SK-N-SH treated with all-trans-retinoic acid at 6 μM for 48 hours (cell line): ENCODE measurements at regions not wholly inside any gene's neighbourhood (a gene's known extent, or its start where the extent isn't known, plus 50 kb on each side); places are given as distances from the start of the nearest gene placed in this dataset.

Experiments
- ATAC-seq: fragments of 200-7000 bp; cut with Tn5 transposase; 3 replicates; pipeline ENCODE4 v1.9.1; 2020; ENCODE audit warnings: mild to moderate bottlenecking, moderate library complexity
- BACH2 ChIP-seq: fragments of 250-450 bp; sonication (Bioruptor Pico); IDR thresholded peaks from 2 replicates; pipeline ENCODE4 v1.9.0; 2021; ENCODE audit warnings: mild to moderate bottlenecking, borderline replicate concordance
- CSDC2 ChIP-seq: fragments of 250-450 bp; sonication (Bioruptor Pico); IDR thresholded peaks from 2 replicates; pipeline ENCODE4 v1.5.0; 2020; ENCODE audit warnings: mild to moderate bottlenecking, moderate library complexity
- CSRNP3 ChIP-seq: fragments of 250-450 bp; sonication (Bioruptor Pico); IDR thresholded peaks from 2 replicates; pipeline ENCODE4 v1.5.1; 2021; ENCODE audit warnings: mild to moderate bottlenecking, moderate library complexity
- ESRRG ChIP-seq: fragments of 250-450 bp; sonication (Bioruptor Pico); IDR thresholded peaks from 2 replicates; pipeline ENCODE4 v1.6.1; 2021; ENCODE audit warnings: mild to moderate bottlenecking
- GLIS3 ChIP-seq: fragments of 250-450 bp; sonication (Bioruptor Pico); IDR thresholded peaks from 2 replicates; pipeline ENCODE4 v1.5.0; 2020; ENCODE audit warnings: mild to moderate bottlenecking, moderate library complexity
- ISL1 ChIP-seq: fragments of 250-450 bp; sonication (Bioruptor Pico); IDR thresholded peaks from 2 replicates; pipeline ENCODE4 v2.1.2; 2022; ENCODE audit warnings: mild to moderate bottlenecking, moderate library complexity
- OSR1 ChIP-seq: fragments of 250-450 bp; sonication (Bioruptor Pico); IDR thresholded peaks from 2 replicates; pipeline ENCODE4 v1.8.0; 2022; ENCODE audit warnings: moderate library complexity, mild to moderate bottlenecking, inconsistent platforms
- PATZ1 ChIP-seq: fragments of 250-450 bp; sonication (Bioruptor Pico); IDR thresholded peaks from 2 replicates; pipeline ENCODE4 v1.8.0; 2020; ENCODE audit warnings: mild to moderate bottlenecking, moderate library complexity, borderline replicate concordance
- PPARA ChIP-seq: fragments of 250-450 bp; sonication (Bioruptor Pico); IDR thresholded peaks from 2 replicates; pipeline ENCODE4 v1.5.0; 2020; ENCODE audit warnings: mild to moderate bottlenecking, borderline replicate concordance
- RARB ChIP-seq: fragments of 250-450 bp; sonication (Bioruptor Pico); IDR thresholded peaks from 2 replicates; pipeline ENCODE4 v1.8.0; 2021; ENCODE audit warnings: mild to moderate bottlenecking, moderate library complexity
- SNAI2 ChIP-seq: fragments of 250-450 bp; sonication (Bioruptor Pico); IDR thresholded peaks from 2 replicates; pipeline ENCODE4 v1.5.0; 2020; ENCODE audit warnings: mild to moderate bottlenecking, moderate library complexity
- TCF4 ChIP-seq: fragments of 250-450 bp; sonication (Bioruptor Pico); IDR thresholded peaks from 2 replicates; pipeline ENCODE4 v1.8.0; 2021; ENCODE audit warnings: mild to moderate bottlenecking, moderate library complexity, borderline replicate concordance
- TOX ChIP-seq: fragments of 250-450 bp; sonication (Bioruptor Pico); IDR thresholded peaks from 2 replicates; pipeline ENCODE4 v1.8.0; 2021; ENCODE audit warnings: mild to moderate bottlenecking, moderate library complexity, borderline replicate concordance
- TSHZ2 ChIP-seq: fragments of 250-450 bp; sonication (Bioruptor Pico); IDR thresholded peaks from 2 replicates; pipeline ENCODE4 v1.5.0; 2020; ENCODE audit warnings: mild to moderate bottlenecking, moderate library complexity
- ZNF565 ChIP-seq: fragments of 450-650 bp; formaldehyde crosslinking; conservative IDR thresholded peaks from 2 replicates; pipeline ENCODE4 v1.5.0; 2020; ENCODE audit warnings: low read depth, mild to moderate bottlenecking, moderate library complexity
- TF ChIP-seq, protein P1 (sequence below): fragments of 250-450 bp; sonication (Bioruptor Pico); IDR thresholded peaks from 2 replicates; pipeline ENCODE4 v1.8.0; 2021; ENCODE audit warnings: low read depth, mild to moderate bottlenecking, moderate library complexity, borderline replicate concordance
- TF ChIP-seq, protein P2 (sequence below): fragments of 250-450 bp; sonication (Bioruptor Pico); IDR thresholded peaks from 2 replicates; pipeline ENCODE4 v1.5.1; 2020; ENCODE audit warnings: low read depth, mild to moderate bottlenecking, moderate library complexity

GRCh38 chr10:35882422-35883150 is 240.5 kb upstream of the FZD8 start:
- no peak for ATAC-seq
- no peak for TF ChIP-seq OSR1
- TF ChIP-seq BACH2, result no peak
- TF ChIP-seq RARB, result no peak
- no peak for TF ChIP-seq CSDC2 (CRISPR knock-in tag)
- TF ChIP-seq SNAI2 (CRISPR knock-in tag), result no peak
- no peak for TF ChIP-seq GLIS3
- no peak for TF ChIP-seq ISL1
- TF ChIP-seq PPARA (CRISPR knock-in tag), result no peak
- no peak for TF ChIP-seq TCF4 (CRISPR knock-in tag)

- TF ChIP-seq ESRRG (CRISPR knock-in tag) (no peak), ISL1 (no peak)
- TF ChIP-seq, protein P1, sequence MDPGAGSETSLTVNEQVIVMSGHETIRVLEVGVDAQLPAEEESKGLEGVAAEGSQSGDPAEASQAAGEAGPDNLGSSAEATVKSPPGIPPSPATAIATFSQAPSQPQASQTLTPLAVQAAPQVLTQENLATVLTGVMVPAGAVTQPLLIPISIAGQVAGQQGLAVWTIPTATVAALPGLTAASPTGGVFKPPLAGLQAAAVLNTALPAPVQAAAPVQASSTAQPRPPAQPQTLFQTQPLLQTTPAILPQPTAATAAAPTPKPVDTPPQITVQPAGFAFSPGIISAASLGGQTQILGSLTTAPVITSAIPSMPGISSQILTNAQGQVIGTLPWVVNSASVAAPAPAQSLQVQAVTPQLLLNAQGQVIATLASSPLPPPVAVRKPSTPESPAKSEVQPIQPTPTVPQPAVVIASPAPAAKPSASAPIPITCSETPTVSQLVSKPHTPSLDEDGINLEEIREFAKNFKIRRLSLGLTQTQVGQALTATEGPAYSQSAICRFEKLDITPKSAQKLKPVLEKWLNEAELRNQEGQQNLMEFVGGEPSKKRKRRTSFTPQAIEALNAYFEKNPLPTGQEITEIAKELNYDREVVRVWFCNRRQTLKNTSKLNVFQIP (CRISPR knock-in tag), result no peak
- no peak for ATAC-seq
Observed at GRCh38 chr10:35881320-35881719, 239.2 kb upstream of the FZD8 start.

- no peak for TF ChIP-seq ZNF565 (CRISPR knock-in tag)
- TF ChIP-seq ISL1, result no peak
- peak; percentile 85 for ATAC-seq
Observed at GRCh38 chr10:35876248-35876647, 234.2 kb upstream of the FZD8 start.

DNA sequence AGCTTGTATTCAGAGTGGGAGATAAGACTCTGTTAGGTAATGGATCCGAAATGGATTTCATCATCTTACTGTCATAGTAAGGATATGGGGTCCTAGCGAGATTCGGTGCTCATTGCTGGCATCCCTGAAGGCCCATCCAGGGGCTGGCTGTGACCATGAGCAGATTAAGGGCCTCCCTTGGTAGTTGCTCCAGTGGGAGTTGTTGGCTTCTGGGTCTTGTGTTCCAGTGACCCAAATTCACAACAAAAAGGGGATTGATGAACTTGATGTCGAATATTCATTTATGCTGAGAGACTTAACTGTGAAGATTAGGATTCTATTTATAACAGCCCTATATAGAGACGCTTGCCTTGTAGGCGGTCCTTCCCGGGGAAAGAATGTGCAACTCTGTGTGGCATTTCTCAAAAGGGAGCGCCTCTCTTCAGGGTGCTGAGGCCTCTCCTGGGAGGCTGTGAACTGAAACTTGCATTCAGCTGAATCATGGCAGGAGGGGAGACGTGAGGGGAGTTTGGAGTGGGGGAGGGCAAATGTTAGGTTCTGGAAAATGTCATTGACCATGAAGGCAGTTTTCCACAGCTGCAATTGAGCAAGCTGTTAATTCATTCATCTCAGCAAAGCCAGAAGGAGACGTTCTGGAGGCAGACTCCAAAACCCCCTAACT is 233.1 kb upstream of the FZD8 start:
- TF ChIP-seq TSHZ2, result no peak
- TF ChIP-seq RARB, result no peak
- TF ChIP-seq ESRRG (CRISPR knock-in tag), result no peak
- TF ChIP-seq TOX (CRISPR knock-in tag), result no peak
- TF ChIP-seq CSDC2 (CRISPR knock-in tag), result no peak
- TF ChIP-seq BACH2, result no peak
- TF ChIP-seq PATZ1 (CRISPR knock-in tag), result no peak
- TF ChIP-seq, protein P2, sequence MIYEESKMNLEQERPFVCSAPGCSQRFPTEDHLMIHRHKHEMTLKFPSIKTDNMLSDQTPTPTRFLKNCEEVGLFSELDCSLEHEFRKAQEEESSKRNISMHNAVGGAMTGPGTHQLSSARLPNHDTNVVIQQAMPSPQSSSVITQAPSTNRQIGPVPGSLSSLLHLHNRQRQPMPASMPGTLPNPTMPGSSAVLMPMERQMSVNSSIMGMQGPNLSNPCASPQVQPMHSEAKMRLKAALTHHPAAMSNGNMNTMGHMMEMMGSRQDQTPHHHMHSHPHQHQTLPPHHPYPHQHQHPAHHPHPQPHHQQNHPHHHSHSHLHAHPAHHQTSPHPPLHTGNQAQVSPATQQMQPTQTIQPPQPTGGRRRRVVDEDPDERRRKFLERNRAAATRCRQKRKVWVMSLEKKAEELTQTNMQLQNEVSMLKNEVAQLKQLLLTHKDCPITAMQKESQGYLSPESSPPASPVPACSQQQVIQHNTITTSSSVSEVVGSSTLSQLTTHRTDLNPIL (CRISPR knock-in tag), result no peak
- no peak for TF ChIP-seq CSRNP3 (CRISPR knock-in tag)
- no peak for TF ChIP-seq GLIS3
- no peak for TF ChIP-seq TCF4 (CRISPR knock-in tag)
- ATAC-seq, result peak; percentile 43; the same call in 1 of the 3 replicates
